ENCODE measurements at regions not wholly inside any gene's neighbourhood (a gene's known extent, or its start where the extent isn't known, plus 50 kb on each side); places are given as distances from the start of the nearest gene placed in this dataset.

GRCh38 chr5:4868140-4868735 lies 271.9 kb upstream of the ADAMTS16 start:
- no peak for TF ChIP-seq CTCF (IDR thresholded peaks at IDR 0.05)
- TF ChIP-seq POLR2A (IDR thresholded peaks at IDR 0.05): no peak
